Ascending aorta (tissue), 2 donors: ENCODE measurements at regions not wholly inside any gene's neighbourhood (a gene's known extent, or its start where the extent isn't known, plus 50 kb on each side); places are given as distances from the start of the nearest gene placed in this dataset.

ENCODE experiments used
- DNase-seq, 2 donors: peaks; one replicate each; pipeline ENCODE4 v3.0.0-alpha.2; 2019; ENCODE audit warnings: low spot score in 2 of 2
- H3K27ac ChIP-seq, 2 donors: fragments of 200-600 bp; sonication (generic); one replicate each; pipeline ENCODE4 v1.5.1; 2016 to 2017; ENCODE audit warnings: mild to moderate bottlenecking in 1 of 2
- H3K27me3 ChIP-seq: fragments of 200-600 bp; sonication (generic); one replicate; pipeline ENCODE4 v1.5.1; 2017
- H3K36me3 ChIP-seq, 2 donors: fragments of 200-600 bp; sonication (generic); one replicate each; pipeline ENCODE4 v1.5.1; 2016
- H3K4me1 ChIP-seq, 2 donors: fragments of 200-600 bp; sonication (generic); one replicate each; pipeline ENCODE4 v1.5.1; 2016 to 2017; ENCODE audit warnings: mild to moderate bottlenecking in 1 of 2
- H3K4me3 ChIP-seq, 2 donors: fragments of 200-600 bp; sonication (generic); one replicate each; pipeline ENCODE4 v1.5.1; 2016 to 2017; ENCODE audit warnings: mild to moderate bottlenecking in 1 of 2
- H3K9me3 ChIP-seq, 2 donors: fragments of 200-600 bp; sonication (generic); one replicate each; pipeline ENCODE4 v1.5.1; 2016
- intact Hi-C: fragments of 100-400 bp; cut with DNase I; formaldehyde crosslinking; loops from one replicate; pipeline ENCODE4 v1.15.1; 2023
- TF ChIP-seq, protein P1 (sequence below), 3 experiments: fragments of 200-600 bp in 2 of 3; fragments of 450-650 bp in 1 of 3; sonication (generic) in 2 of 3; IDR thresholded peaks; one replicate each; pipeline ENCODE4 v1.5.1; 2016 to 2019; ENCODE audit warnings: antibody characterized with exemption in 3 of 3, mild to moderate bottlenecking in 1 of 3, moderate library complexity in 1 of 3

DNA sequence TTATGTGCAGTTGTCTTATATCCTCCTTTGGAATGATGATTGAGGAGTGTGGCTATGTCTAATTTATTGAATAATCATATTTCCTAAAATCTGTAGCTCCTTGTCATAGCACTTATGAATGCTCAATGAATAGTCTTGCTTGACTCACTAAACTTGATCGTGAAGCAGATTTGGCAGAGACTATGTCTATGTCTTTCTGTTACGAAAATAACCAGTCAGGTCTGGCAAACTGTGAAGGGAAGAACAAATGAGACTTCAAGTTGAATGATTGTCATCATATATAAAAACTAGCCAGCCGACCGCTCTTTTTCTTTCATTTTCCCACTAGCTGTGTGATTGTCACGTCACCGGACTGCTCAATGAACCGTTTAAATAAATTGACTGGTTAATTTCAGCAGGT lies 1303.9 kb upstream of the GJE1 start:
- Histone ChIP-seq H3K27me3 (no peaks in the 10 kb centered on the region), H3K36me3 (no peaks in the 10 kb centered on the region), H3K27ac (no peak overlapping the region), H3K9me3 (no peaks in the 10 kb centered on the region), H3K4me3 (peak overlapping the region; percentile 11 to 56), H3K4me1 (peaks cover under 1 to 7% of the 10 kb centered on the region in 2 donors)
- no peak for DNase-seq
- intact Hi-C loops = no loop called here
- TF ChIP-seq, protein P1, sequence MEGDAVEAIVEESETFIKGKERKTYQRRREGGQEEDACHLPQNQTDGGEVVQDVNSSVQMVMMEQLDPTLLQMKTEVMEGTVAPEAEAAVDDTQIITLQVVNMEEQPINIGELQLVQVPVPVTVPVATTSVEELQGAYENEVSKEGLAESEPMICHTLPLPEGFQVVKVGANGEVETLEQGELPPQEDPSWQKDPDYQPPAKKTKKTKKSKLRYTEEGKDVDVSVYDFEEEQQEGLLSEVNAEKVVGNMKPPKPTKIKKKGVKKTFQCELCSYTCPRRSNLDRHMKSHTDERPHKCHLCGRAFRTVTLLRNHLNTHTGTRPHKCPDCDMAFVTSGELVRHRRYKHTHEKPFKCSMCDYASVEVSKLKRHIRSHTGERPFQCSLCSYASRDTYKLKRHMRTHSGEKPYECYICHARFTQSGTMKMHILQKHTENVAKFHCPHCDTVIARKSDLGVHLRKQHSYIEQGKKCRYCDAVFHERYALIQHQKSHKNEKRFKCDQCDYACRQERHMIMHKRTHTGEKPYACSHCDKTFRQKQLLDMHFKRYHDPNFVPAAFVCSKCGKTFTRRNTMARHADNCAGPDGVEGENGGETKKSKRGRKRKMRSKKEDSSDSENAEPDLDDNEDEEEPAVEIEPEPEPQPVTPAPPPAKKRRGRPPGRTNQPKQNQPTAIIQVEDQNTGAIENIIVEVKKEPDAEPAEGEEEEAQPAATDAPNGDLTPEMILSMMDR (IDR thresholded peaks at IDR 0.05) = no peak

DNA sequence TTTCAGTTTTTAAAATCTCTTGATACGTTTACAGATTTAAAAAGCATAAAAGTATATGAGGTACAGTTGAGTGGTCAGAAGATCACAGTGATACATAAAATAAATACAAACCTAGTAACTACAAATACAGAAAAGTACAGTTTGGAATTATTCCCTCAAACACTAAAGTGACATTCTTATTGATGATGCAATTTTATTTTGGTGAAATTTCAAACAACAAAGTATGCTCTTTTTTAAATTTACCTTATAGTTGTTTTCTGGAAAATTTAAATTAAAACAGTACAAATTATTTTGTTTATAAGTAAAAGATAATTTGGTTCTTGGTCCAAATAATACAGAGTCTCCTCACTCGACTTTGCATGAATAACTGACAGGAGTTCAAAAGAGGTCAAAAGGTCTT lies 1305.1 kb upstream of the GJE1 start:
- Histone ChIP-seq H3K4me1 (peaks cover 0 to 5% of the 10 kb centered on the region in 2 donors), H3K36me3 (no peaks in the 10 kb centered on the region), H3K27me3 (no peaks in the 10 kb centered on the region), H3K27ac (no peak overlapping the region), H3K9me3 (no peaks in the 10 kb centered on the region), H3K4me3 (no peak overlapping the region)
- no peak for DNase-seq
- TF ChIP-seq, protein P1 (IDR thresholded peaks at IDR 0.05) = no peak
- intact Hi-C loops = no loop called here

DNA sequence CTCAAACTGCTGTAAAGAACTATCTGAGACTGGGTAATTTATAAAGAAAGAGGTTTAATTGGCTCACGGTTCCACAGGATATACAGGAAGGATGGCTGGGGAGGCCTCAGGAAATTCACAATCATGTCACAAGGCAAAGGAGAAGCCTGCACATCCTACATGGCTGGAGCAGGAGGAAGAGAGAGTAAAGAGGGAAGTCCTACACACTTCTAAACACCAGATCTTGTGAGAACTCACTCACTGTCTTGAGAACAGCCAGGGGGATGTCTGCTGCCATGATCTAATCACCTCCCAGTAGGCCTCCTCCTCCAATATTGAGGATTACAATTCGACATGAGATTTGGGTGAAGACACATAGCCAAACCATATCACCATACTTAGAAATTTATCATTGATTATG lies 1307.0 kb upstream of the GJE1 start:
- TF ChIP-seq, protein P1 (IDR thresholded peaks at IDR 0.05) = no peak
- intact Hi-C loops = no loop called here
- H3K4me3 ChIP-seq = no peak overlapping the region
- no peak for DNase-seq
- H3K27me3 ChIP-seq = no peaks in the 10 kb centered on the region
- peaks cover 0 to 3% of the 10 kb centered on the region in 2 donors for H3K4me1 ChIP-seq
- H3K36me3 ChIP-seq = no peaks in the 10 kb centered on the region
- no peak overlapping the region for H3K27ac ChIP-seq
- no peaks in the 10 kb centered on the region for H3K9me3 ChIP-seq

DNA sequence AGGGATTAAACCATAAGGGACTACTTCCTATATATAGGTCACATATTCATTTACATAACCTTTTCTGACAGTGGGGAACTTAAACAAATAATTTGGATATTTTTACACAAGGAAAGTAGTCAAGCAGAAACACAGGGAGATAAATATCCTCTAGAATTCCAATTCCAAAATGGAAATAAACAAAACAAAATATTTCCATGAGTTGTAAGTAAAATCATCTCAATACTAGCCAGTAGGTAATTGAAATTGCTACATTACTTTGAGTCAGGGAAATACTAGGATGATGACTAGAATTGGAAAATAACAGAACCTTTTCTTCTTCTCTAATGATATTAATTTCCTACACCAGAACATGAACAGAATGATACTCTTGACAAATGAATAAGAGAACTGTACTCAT lies 1308.1 kb upstream of the GJE1 start:
- no peak overlapping the region for H3K27ac ChIP-seq

DNA sequence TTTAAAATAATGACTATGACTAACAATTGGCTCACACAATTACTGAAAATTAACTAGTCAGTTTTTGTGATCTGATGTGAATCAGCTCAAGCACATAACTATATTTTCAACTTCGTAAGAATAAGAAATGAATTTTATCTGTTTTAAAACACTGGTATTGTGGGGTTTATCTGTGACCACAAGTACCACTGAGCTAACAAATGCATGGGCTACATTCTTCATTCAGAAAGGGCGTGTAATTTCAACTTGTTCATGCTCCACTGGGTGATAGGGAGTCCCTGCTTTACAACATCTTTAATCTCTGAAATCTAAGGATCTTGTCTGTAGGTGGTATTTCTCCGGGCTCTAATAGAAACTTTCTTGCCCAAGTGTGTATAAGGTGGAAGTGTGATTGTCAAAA lies 1311.5 kb upstream of the GJE1 start:
- intact Hi-C loops = no loop called here
- H3K27me3 ChIP-seq = no peaks in the 10 kb centered on the region
- no peak for DNase-seq
- no peak overlapping the region for H3K27ac ChIP-seq
- no peak overlapping the region for H3K4me3 ChIP-seq
- H3K4me1 ChIP-seq = no peaks in the 10 kb centered on the region
- H3K9me3 ChIP-seq = no peaks in the 10 kb centered on the region
- TF ChIP-seq, protein P1 (IDR thresholded peaks at IDR 0.05) = no peak
- H3K36me3 ChIP-seq = no peaks in the 10 kb centered on the region

More for the DNA sequence above, 1308.1 kb upstream of the GJE1 start:
- no peak for DNase-seq
- H3K9me3 ChIP-seq = no peaks in the 10 kb centered on the region
- intact Hi-C loops = no loop called here
- H3K4me1 ChIP-seq = no peaks in the 10 kb centered on the region
- TF ChIP-seq, protein P1 (IDR thresholded peaks at IDR 0.05) = no peak
- H3K36me3 ChIP-seq = no peaks in the 10 kb centered on the region
- no peaks in the 10 kb centered on the region for H3K27me3 ChIP-seq
- H3K4me3 ChIP-seq = no peak overlapping the region

DNA sequence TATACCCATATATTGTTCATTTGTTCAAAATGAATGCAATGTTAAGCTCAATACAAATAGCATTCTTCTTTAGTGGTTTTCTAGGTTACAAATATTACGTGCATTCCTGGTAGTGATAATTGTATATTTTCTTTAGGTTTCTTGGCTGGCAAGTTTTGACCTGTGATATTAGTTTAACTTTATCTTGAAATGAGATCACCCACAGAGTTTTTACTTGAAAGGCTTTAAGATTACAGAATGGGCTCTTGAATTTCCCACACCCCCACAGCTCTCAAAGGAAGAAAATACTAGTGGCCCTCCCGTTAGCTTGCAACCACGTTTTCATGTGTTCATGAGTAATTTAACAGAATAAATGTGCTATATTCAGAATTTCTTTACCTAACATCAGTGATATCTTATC lies 1315.5 kb upstream of the GJE1 start:
- Histone ChIP-seq H3K4me1 (no peaks in the 10 kb centered on the region), H3K36me3 (no peaks in the 10 kb centered on the region), H3K4me3 (no peak overlapping the region), H3K27me3 (no peaks in the 10 kb centered on the region), H3K9me3 (peaks cover 0 to 3% of the 10 kb centered on the region in 2 donors), H3K27ac (no peak overlapping the region)
- DNase-seq = no peak
- TF ChIP-seq, protein P1 (IDR thresholded peaks at IDR 0.05) = no peak
- intact Hi-C loops = no loop called here
